Activated CD8-positive, alpha-beta T cell treated with anti-CD3 and anti-CD28 coated beads for 36 hours (primary cell): ENCODE measurements at regions not wholly inside any gene's neighbourhood (a gene's known extent, or its start where the extent isn't known, plus 50 kb on each side); places are given as distances from the start of the nearest gene placed in this dataset.

Source experiments
- ATAC-seq: fragments of 200-7000 bp; cut with Tn5 transposase; one replicate; pipeline ENCODE4 v1.10.0; 2021; ENCODE audit warnings: mild to moderate bottlenecking, moderate library complexity
- CTCF ChIA-PET: fragments of 350-600 bp; sonication (Branson Sonifier 250); formaldehyde crosslinking; loops from one replicate; lab custom pipeline; 2021; ENCODE audit warnings: antibody characterized with exemption; lab: Charles Lee
- POLR2A ChIA-PET: fragments of 350-600 bp; sonication (Branson Sonifier 250); formaldehyde crosslinking; loops from one replicate; lab custom pipeline; 2021; ENCODE audit warnings: antibody characterized with exemption; lab: Charles Lee
- DNase-seq: peaks from one replicate; pipeline ENCODE4 v3.0.0-alpha.2; 2020
- H3K27ac Mint-ChIP-seq: one replicate; pipeline ENCODE4 v1.8.0; 2021; ENCODE audit warnings: mild to moderate bottlenecking, mixed read lengths
- H3K27me3 Mint-ChIP-seq: one replicate; pipeline ENCODE4 v1.8.0; 2021; ENCODE audit warnings: mixed read lengths
- H3K36me3 Mint-ChIP-seq: one replicate; pipeline ENCODE4 v1.8.0; 2021; ENCODE audit warnings: low read depth, mixed read lengths
- H3K4me1 Mint-ChIP-seq: one replicate; pipeline ENCODE4 v1.8.0; 2021; ENCODE audit warnings: low read depth, mixed read lengths
- H3K4me3 Mint-ChIP-seq: one replicate; pipeline ENCODE4 v1.8.0; 2021; ENCODE audit warnings: mild to moderate bottlenecking, moderate library complexity, mixed read lengths
- H3K9me3 Mint-ChIP-seq: one replicate; pipeline ENCODE4 v1.8.0; 2021; ENCODE audit warnings: mixed read lengths
- CTCF ChIP-seq: fragments of 200-600 bp; IDR thresholded peaks from one replicate; pipeline ENCODE4 v1.8.0; 2022; ENCODE audit warnings: antibody characterized with exemption, mild to moderate bottlenecking
- intact Hi-C: fragments of 100-400 bp; cut with micrococcal nuclease; formaldehyde crosslinking; loops from one replicate; pipeline ENCODE4 v1.10.0; 2022

- H3K36me3 Mint-ChIP-seq = no peaks in the 10 kb centered on the region
- ChIA-PET CTCF (no interaction called here), POLR2A (no interaction called here)
- H3K4me1 Mint-ChIP-seq = no peaks in the 10 kb centered on the region
- no peak overlapping the region for H3K4me3 Mint-ChIP-seq
- H3K27me3 Mint-ChIP-seq = no peaks in the 10 kb centered on the region
- intact Hi-C loops = no loop called here
- ATAC-seq (no peak), DNase-seq (no peak)
- H3K9me3 Mint-ChIP-seq = peaks cover 2% of the 10 kb centered on the region
- H3K27ac Mint-ChIP-seq = no peak overlapping the region
- no peak for TF ChIP-seq CTCF
Observed at GRCh38 chr2:150417278-150417677, 70.2 kb downstream of the RND3 start.

GRCh38 chr2:150415022-150415421 is 72.4 kb downstream of the RND3 start:
- intact Hi-C loops = no loop called here
- ATAC-seq = no peak
- CTCF ChIA-PET = no interaction called here
- H3K4me1 Mint-ChIP-seq = no peaks in the 10 kb centered on the region
- no peaks in the 10 kb centered on the region for H3K27me3 Mint-ChIP-seq
- TF ChIP-seq CTCF = no peak
- no peak overlapping the region for H3K27ac Mint-ChIP-seq
- no peak overlapping the region for H3K4me3 Mint-ChIP-seq
- no peak for DNase-seq
- H3K9me3 Mint-ChIP-seq = peaks cover 2% of the 10 kb centered on the region
- POLR2A ChIA-PET = no interaction called here
- no peaks in the 10 kb centered on the region for H3K36me3 Mint-ChIP-seq

- Mint-ChIP-seq H3K9me3 (peaks cover 1% of the 10 kb centered on the region), H3K4me3 (no peak overlapping the region), H3K36me3 (no peaks in the 10 kb centered on the region), H3K27me3 (no peaks in the 10 kb centered on the region), H3K4me1 (no peaks in the 10 kb centered on the region), H3K27ac (no peak overlapping the region)
- intact Hi-C loops = no loop called here
- ChIA-PET POLR2A (interaction anchor here (0.7 kb wide), 1 partner anchor 26 kb away, joined by 4 read pairs; no protein-coding TSS in a partner anchor), CTCF (no interaction called here)
- ATAC-seq = no peak
- no peak for TF ChIP-seq CTCF
- no peak for DNase-seq
Observed at GRCh38 chr2:150413910-150414309, 73.6 kb downstream of the RND3 start.

- no peak overlapping the region for H3K27ac Mint-ChIP-seq
- no peaks in the 10 kb centered on the region for H3K4me1 Mint-ChIP-seq
- H3K36me3 Mint-ChIP-seq = no peaks in the 10 kb centered on the region
- intact Hi-C loops = no loop called here
- ATAC-seq = no peak
- no peak for TF ChIP-seq CTCF
- no peak overlapping the region for H3K4me3 Mint-ChIP-seq
- ChIA-PET POLR2A (no interaction called here), CTCF (no interaction called here)
- H3K27me3 Mint-ChIP-seq = no peaks in the 10 kb centered on the region
- no peak for DNase-seq
- H3K9me3 Mint-ChIP-seq = peaks cover 1% of the 10 kb centered on the region
Observed at GRCh38 chr2:150413366-150413765, 74.1 kb downstream of the RND3 start.

GRCh38 chr2:150410809-150411208 is 76.7 kb downstream of the RND3 start:
- ChIA-PET CTCF (no interaction called here), POLR2A (no interaction called here)
- H3K36me3 Mint-ChIP-seq = no peaks in the 10 kb centered on the region
- intact Hi-C loops = no loop called here
- H3K4me1 Mint-ChIP-seq = no peaks in the 10 kb centered on the region
- no peak for ATAC-seq
- H3K27me3 Mint-ChIP-seq = no peaks in the 10 kb centered on the region
- no peak for DNase-seq
- H3K9me3 Mint-ChIP-seq = peaks cover 1% of the 10 kb centered on the region
- TF ChIP-seq CTCF = no peak
- H3K27ac Mint-ChIP-seq = no peak overlapping the region
- no peak overlapping the region for H3K4me3 Mint-ChIP-seq
